Thyroid gland (tissue), 4 donors: ENCODE measurements at regions not wholly inside any gene's neighbourhood (a gene's known extent, or its start where the extent isn't known, plus 50 kb on each side); places are given as distances from the start of the nearest gene placed in this dataset.

Experiments
- CTCF ChIP-seq, 6 experiments: fragments of 200-600 bp in 3 of 6; fragments of 450-650 bp in 3 of 6; sonication (generic) in 3 of 6; IDR thresholded peaks; one replicate each; pipeline ENCODE4 v1.5.1; 2016 to 2019; ENCODE audit warnings: antibody characterized with exemption in 6 of 6, mild to moderate bottlenecking in 2 of 6, inconsistent platforms in 1 of 6, moderate library complexity in 1 of 6
- POLR2A ChIP-seq, 2 donors: fragments of 450-650 bp; IDR thresholded peaks; one replicate each; pipeline ENCODE4 v1.6.1; 2017; ENCODE audit warnings: antibody characterized with exemption in 2 of 2, mild to moderate bottlenecking in 2 of 2, moderate library complexity in 1 of 2

DNA sequence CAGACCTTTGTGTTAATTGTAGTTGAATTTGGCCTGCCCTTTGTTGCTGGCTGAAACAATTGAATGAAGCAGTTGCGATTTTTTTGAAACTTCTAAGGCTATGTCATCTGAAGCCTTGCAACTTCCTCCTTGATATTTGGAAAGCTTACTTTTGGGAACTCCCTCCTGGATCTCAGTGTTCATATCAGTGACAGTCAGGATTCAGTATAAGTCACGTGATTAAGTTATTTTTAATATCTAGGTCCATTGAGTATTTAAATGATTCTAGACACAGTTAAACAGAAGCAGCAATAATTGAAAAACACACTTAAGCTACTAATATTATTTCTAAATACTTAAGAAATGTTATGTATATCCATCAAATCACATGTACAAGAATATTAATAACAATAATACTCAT lies 951.3 kb downstream of the GRIK2 start:
- no peak for TF ChIP-seq CTCF (IDR thresholded peaks at IDR 0.05)
- TF ChIP-seq POLR2A (IDR thresholded peaks at IDR 0.05), result no peak
